GM21515 (cell line): ENCODE measurements at regions not wholly inside any gene's neighbourhood (a gene's known extent, or its start where the extent isn't known, plus 50 kb on each side); places are given as distances from the start of the nearest gene placed in this dataset.
"Not testable (repeated sequence)": the region's sequence is repeated elsewhere in the genome, so short reads cannot be mapped to it uniquely, and the experiment has no call there.

Experiments
- ATAC-seq: cut with Tn5 transposase; IDR thresholded peaks from one replicate; pipeline ENCODE4 v1.9.1; 2021; ENCODE audit not compliant: unreplicated experiment

DNA sequence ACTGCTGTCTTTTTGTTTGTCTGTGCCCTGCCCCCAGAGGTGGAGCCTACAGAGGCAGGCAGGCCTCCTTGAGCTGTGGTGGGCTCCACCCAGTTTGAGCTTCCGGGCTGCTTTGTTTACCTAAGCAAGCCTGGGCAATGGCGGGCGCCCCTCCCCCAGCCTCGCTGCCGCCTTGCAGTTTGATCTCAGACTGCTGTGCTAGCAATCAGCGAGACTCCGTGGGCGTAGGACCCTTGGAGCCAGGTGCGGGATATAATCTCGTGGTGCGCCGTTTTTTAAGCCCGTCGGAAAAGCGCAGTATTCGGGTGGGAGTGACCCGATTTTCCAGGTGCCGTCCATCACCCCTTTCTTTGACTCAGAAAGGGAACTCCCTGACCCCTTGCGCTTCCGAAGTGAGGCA is 296.2 kb downstream of the TSN start:
- ATAC-seq: not testable (repeated sequence)

GRCh38 chr2:122055521-122055931 is 300.1 kb downstream of the TSN start:
- ATAC-seq: no peak

GRCh38 chr2:122056853-122057252 is 301.4 kb downstream of the TSN start:
- no peak for ATAC-seq

DNA sequence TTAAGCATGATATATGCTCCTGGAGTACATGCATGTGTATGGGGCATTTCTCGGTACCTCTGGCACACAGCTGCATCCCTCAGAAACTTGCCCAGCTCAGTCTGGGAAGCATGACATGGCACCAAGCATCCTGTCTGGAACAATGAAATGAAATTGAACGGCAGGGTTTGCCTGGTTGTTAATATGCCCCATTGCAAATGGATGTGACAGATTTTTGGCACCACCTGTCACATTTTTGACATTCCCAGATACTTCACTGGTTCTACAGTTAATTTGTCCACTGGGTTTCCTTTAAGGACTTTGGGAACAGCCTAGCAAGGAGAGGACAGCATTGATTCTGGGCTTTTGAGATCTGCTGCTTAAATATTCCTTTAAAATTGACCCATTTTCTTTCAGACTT is 305.8 kb downstream of the TSN start:
- ATAC-seq: no peak

- no peak for ATAC-seq
Measured at GRCh38 chr2:122061831-122062230, 306.4 kb downstream of the TSN start.

DNA sequence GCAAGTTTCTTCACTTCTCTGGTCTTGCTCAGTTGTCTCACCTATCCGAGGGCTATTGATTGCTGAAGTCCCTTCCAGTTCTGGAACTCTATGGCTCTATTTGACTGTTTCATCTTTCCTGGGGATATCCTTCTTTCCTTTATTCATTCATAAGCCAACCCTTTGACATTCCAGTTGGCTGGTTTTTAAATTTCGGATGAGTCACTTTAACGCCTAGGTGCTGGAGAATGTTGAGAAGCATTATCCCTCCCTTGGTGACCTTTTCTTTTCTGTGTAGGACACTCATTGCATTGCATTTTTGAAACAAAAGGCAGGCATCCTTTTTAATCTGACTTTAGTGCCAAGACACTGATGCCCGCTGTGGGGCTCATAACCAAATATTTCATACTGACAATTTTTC is 307.1 kb downstream of the TSN start:
- no peak for ATAC-seq

DNA sequence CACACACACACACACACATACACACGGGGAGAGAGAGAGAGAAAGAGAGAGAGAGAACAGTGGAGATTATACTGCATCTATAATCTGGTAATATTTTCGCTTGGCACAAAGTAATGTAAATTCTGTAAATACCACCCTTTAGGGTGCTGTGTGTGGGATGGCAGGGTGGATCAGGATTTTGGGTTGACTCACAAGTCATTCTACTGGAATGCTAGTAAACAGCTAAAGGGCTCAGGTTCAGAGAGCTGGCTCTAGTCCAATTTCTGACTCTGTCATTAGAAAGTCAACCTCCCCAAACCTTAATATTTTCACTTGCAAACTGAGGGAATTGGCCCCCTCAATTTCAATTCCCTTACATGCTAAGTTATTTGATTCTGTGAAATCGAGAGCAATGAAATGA is 308.3 kb downstream of the TSN start:
- no peak for ATAC-seq

- ATAC-seq: no peak
Measured at GRCh38 chr2:122070241-122070731, 314.8 kb downstream of the TSN start.

- no peak for ATAC-seq
Measured at GRCh38 chr2:122072666-122073065, 317.2 kb downstream of the TSN start.

GRCh38 chr2:122074201-122074600 is 318.8 kb downstream of the TSN start:
- ATAC-seq: no peak

GRCh38 chr2:122075381-122075780 is 319.9 kb downstream of the TSN start:
- no peak for ATAC-seq

DNA sequence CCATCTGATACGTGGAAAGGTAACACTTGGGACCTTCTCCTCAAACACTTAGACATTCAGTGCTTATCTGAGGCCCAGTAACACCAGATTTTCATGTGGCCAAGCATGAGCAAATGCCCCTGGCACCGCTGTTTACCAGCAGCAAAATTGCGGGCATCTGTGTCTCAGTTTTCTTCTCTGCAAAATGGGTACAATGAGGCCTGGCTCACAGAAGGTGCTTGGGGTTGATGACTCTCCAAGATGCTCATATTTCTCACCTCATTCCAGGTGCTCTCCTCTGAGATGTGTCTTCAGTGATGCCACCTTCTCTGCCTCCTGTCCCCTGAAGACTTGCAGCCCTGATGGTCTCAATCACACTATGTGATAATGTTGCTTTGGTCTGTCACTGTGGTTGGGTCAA is 321.7 kb downstream of the TSN start:
- no peak for ATAC-seq

- no peak for ATAC-seq
Measured at GRCh38 chr2:122077771-122078170, 322.3 kb downstream of the TSN start.

- ATAC-seq: no peak
Measured at GRCh38 chr2:122078451-122078850, 323.0 kb downstream of the TSN start.

DNA sequence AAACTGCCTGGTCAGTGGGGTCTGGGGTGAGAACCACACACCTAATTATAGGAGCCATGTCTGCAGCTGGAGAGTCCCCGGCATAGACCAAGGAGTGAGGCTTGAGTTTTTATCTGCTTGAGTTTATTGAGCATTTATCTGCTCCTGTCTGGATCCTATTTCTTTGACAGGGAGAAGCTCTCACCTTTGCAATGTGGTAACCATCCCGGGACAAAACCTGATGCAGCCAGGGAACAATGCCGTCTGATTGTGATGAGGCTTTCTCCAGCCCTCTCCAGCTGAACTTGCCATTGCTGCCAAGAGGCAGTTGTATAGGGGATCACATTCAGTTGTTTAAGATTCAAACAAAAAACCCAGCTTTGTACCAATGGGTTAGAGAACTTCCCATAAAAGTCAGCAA is 324.4 kb downstream of the TSN start:
- no peak for ATAC-seq

GRCh38 chr2:122080316-122080715 is 324.9 kb downstream of the TSN start:
- no peak for ATAC-seq

- no peak for ATAC-seq
Measured at GRCh38 chr2:122080871-122081270, 325.4 kb downstream of the TSN start.

DNA sequence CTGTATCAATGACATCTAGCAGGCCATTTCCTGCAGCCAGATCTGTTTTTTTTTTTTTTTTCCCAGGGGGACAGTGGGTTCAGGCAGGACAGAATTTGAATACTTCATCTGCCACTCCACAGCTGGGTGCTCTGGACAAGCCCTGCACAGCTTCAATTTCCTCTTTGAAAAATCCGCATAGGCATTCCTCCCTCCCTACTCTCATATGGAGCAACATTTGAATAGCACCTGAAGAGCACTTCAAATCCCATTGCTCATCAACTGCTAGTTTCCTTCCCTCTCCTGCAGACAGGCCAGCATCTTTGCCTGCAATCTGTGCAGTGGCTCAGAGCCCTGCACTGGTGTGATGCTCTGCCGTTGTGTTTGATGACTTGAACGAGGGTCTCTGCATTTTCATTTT is 326.3 kb downstream of the TSN start:
- no peak for ATAC-seq

GRCh38 chr2:122083256-122084048 is 328.0 kb downstream of the TSN start:
- ATAC-seq: no peak

GRCh38 chr2:122085672-122086071 is 330.2 kb downstream of the TSN start:
- not testable (repeated sequence) for ATAC-seq

GRCh38 chr2:122094557-122094956 is 339.1 kb downstream of the TSN start:
- no peak for ATAC-seq

GRCh38 chr2:122096761-122097160 is 341.3 kb downstream of the TSN start:
- no peak for ATAC-seq

DNA sequence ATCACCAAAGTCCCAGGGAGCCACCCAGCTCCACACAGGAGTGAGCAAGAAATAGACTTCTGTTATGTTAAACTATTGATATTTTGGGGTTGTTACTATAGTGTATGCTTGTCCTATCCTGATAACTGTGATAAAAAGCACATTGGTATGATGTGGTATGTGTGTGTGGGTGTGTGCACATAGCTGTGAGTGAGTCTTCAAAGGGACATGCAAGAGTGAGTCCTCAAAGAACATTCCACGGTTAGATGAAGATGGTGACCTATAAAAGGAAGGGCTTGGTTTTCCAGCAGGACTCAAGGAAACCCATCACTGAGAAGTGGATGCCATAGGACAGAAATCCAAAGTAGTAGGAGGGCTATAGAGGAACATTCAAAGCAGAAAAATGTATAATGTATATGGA is 342.9 kb downstream of the TSN start:
- no peak for ATAC-seq
